ENCODE measurements at regions not wholly inside any gene's neighbourhood (a gene's known extent, or its start where the extent isn't known, plus 50 kb on each side); places are given as distances from the start of the nearest gene placed in this dataset.

DNA sequence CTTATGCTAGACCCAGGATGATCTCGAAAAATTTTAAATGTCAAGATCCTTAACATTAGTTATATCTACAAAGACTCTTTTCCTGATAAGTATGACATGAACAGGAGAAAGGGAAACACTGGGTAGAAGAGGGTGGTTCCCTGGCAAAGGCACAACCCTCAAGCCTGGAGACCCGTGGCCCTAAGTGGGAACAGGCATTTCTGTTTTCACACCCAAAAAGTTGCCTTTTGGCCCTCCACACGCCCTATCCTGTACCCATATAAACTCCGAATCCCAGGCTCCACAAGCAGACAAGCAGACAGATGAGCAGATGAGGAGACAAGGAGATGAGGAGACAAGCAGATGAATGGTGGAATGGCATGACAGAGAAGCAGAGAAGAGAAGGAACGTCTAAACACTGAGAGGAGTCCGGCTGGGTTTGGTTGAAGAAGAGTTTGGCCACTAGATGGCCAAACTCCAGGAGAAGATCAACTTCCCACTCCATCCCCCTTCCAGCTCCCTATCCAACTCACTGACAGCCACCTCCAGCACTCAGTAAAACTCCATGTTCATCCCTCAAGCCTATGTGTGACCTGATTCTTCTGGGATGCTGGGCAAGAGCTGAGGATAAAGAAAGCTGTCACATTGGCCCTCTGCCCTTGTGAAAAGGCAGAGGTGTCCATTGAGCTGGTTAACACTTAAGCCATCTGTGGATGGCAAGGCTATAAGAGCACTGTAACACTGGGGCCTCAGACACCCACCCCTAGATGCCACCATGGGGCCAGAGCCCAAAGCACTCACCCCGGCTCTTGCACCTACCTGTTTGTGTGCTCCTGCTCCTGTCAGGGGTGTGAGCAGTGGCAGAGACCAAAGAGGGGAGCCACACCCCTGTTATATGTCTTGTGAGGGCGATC lies 139.6 kb upstream of the FAM20A start:
- no peak for DNase-seq (ENCODE audit: low spot score)

- no peak for DNase-seq (ENCODE audit: low spot score)
Observed at GRCh38 chr17:68737761-68738443, 136.7 kb upstream of the FAM20A start.

- DNase-seq (ENCODE audit: low spot score), result no peak
Observed at GRCh38 chr17:68734931-68735330, 133.8 kb upstream of the FAM20A start.

DNA sequence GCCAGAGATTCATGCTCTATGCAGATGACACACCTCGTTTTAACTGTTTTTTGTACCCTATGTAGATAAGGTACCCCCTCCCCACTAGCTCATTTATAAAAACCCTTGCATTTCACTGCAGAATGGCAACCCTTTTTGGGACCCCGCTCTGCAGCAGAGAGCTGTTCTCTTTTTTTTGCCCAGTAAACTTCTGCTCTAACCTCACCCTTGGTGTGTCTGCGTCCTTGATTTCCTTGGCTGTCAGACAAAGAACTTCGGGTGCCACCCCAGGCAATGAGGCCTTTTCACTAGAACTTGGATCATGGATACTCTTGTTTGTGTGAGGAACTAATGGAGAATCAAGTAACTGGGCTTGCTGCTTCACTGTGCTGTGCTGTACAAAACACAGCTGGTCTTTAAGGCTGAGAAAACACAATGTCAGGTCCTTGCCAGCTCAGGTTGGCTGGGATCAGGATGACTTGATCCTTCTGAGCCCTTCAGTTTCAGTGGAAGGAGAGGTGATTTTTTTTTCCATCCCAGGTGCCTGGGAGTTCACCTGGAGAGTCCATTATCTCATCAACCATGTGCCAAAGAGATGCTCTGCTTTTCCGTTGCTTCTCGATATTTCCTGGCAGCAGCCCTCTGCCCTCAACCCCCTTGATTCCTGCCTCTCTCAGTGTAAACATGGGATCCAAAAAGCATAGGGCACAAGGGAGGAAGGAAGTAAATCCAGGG lies 133.2 kb upstream of the FAM20A start:
- DNase-seq (ENCODE audit: low spot score), result no peak

GRCh38 chr17:68733241-68734176 lies 132.3 kb upstream of the FAM20A start:
- DNase-seq (ENCODE audit: low spot score), result no peak

DNA sequence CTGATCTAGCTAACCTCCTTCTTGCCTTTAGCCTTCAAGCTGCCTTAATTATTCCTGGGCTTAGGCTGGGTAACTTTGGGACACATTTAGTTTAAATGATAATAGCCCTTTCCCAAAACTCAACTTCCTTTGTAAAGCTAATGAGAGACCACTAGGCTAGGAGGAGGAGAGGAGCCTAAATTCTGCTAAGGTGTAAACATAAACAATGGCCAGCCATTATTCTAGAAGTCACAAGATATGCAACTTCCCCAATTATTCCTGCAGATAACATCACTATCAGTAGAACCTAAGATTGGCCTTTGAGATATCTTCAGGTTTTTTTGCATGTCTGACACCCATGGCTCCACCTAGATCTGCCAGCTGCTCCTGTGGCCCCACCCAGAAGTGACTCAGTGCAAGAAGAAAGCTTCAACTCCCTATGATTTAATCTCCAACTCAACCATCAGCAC lies 131.2 kb upstream of the FAM20A start:
- DNase-seq (ENCODE audit: low spot score), result no peak

DNA sequence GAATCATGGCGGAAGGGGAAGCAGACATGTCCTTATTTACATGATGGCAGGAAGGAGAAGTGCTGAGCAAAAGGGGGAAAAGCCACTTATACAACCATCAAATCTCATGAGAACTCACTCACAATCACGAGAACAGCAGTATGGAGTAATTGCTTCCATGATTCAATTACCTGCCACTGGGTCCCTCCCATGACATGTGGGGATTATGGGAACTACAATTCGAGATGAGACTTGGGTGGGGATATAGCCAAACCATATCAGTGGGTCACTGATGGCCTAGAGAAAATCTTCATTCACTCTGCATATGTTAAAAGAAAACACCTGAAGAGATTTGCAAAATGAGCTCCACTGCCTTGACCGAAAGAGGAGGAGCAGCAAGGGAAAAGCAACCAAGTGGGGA lies 130.3 kb upstream of the FAM20A start:
- DNase-seq (ENCODE audit: low spot score), result no peak

DNA sequence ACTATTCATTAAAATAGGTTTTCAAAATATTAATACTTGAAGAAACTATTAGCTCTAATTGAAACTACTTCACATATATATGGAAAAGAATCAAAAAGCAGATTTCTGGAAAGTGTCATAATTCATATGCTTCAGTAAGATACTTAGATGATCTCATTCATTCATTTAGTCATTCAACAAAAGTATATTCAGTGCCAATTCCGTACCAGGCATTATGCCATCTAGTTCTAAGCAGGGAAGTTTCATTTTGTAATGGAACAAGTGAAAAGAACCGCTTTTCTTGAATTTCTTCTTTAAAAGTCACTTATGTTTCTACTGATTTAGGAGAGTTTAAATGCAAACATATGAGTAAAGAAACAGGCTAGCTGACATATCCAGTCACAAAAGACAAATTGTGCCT lies 118.3 kb upstream of the FAM20A start:
- peak; percentile 52 for DNase-seq (ENCODE audit: low spot score)

- no peak for DNase-seq (ENCODE audit: low spot score)
Observed at GRCh38 chr17:68718926-68719325, 117.8 kb upstream of the FAM20A start.

DNA sequence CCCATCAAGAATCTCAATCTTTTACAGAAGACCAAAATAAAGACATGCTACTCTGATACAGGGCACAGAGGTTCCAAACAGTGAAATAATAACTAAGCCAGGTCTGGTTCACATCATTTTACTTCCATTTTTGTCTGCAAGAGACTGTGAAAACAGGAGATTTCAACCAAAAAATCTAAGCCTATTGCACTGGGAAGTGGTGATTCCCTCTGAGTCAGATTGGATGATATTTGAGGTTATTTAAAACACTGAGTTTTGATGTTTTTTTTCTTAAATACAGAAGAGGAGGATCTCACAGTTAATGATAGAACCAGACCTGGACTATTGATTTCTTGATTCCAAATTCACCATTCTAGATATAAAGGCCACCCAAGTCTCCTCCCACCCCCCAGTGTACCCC lies 117.3 kb upstream of the FAM20A start:
- no peak for DNase-seq (ENCODE audit: low spot score)

DNA sequence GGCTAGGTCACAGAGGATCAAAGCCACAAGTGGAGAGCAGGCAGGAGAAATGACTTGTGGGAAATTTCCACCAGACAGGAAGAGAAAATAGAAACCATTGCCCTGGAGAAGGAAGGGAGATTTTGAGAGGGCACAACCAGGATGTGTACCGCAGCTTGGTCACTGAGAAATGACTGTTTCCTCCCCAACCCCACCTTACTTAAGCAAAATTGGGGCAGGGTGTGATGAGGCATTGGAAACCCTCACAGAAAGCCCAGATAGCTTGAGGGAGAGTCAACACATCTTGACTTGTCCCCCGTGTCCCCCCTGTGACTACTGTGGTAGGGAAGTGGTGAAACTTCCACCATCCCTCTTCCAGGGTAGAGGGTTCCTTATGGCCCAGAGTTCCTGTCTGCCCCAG lies 113.5 kb upstream of the FAM20A start:
- no peak for DNase-seq (ENCODE audit: low spot score)

GRCh38 chr17:68711858-68712257 lies 110.7 kb upstream of the FAM20A start:
- no peak for DNase-seq (ENCODE audit: low spot score)

- no peak for DNase-seq (ENCODE audit: low spot score)
Observed at GRCh38 chr17:68710976-68711375, 109.8 kb upstream of the FAM20A start.

DNA sequence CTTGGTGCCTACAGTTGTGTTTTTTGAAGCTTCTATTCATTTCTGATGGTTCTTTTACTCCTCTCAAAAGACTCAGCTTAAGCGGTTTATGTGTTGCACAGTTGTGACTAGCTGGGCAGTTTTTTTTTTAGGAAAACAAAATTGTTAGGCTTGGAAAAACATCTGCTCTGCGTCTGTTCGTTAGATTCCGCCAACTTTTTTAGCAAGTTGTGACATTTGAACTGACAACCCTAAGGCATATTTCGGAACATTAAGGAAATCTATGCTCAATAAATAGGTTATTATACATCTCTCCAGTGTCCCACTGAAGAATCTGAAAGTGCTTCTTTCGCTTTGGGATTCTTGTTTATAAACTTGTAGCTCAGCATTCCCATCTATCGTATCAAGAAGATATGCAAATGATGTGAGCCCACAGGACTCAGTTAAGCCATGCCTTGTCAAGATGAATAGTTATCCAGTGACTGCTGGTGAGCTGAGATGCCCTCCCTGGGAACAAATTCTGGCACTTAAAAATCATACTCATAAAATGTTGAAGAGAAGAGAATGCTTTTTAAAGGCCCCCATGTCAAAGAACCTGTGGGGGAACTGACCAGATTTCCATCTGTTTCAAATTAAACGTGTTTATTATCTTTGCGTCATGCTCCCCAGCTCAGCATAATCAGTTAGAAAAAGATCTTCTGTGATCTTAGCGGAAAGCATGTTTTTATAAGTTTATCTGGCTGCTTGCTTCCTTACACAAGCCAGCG lies 109.0 kb upstream of the FAM20A start:
- DNase-seq (ENCODE audit: low spot score), result peak; percentile 60

- DNase-seq (ENCODE audit: low spot score), result no peak
Observed at GRCh38 chr17:68709461-68709860, 108.3 kb upstream of the FAM20A start.

DNA sequence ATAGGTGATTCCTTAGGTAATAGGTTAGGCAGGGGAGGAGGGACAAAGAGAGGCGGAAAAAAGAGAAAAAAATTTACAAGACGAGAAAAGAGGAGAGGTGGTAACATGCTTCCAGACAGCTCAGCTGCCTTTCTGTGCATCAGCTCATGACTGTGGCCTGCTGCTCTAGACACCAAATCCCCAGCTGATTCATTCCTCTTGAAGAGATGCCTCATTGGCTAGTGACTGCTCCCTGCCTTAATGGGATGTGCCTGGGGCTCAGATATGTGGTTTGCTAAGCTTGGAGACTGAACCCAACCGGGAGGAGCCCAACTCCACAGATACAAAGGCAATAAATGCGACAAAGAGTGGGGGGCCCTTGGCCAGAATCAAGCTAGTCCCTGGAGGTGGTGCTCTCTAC lies 105.9 kb upstream of the FAM20A start:
- DNase-seq (ENCODE audit: low spot score), result peak; percentile 87

DNA sequence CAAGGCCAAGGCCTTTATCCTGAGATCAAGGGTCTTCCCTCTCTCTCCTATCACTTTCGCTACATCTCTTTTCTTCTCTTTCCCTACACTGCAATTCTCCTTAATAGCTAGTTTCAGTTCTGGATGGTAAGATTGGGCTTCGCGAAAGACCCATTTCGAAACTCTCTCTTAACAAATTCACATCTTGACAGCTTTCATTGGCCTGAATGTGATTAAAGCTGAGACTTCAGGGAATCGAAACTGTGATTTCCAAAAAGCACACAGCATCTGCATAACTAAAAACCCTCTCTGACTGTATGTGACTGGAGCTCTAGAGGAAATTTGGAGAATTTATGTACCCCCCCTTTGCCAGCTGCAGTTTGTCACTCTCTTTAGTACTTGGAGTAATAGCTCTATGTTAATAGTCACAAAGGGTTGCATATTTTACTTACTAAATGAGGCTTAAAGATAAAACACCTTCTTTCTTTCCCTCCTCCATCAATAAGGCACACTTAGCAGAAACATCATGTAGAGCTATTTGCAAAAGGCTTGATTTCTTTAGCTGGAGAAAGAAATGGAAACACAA lies 105.3 kb upstream of the FAM20A start:
- no peak for DNase-seq (ENCODE audit: low spot score)

- peak; percentile 43 for DNase-seq (ENCODE audit: low spot score)
Observed at GRCh38 chr17:68705714-68706076, 104.5 kb upstream of the FAM20A start.

DNA sequence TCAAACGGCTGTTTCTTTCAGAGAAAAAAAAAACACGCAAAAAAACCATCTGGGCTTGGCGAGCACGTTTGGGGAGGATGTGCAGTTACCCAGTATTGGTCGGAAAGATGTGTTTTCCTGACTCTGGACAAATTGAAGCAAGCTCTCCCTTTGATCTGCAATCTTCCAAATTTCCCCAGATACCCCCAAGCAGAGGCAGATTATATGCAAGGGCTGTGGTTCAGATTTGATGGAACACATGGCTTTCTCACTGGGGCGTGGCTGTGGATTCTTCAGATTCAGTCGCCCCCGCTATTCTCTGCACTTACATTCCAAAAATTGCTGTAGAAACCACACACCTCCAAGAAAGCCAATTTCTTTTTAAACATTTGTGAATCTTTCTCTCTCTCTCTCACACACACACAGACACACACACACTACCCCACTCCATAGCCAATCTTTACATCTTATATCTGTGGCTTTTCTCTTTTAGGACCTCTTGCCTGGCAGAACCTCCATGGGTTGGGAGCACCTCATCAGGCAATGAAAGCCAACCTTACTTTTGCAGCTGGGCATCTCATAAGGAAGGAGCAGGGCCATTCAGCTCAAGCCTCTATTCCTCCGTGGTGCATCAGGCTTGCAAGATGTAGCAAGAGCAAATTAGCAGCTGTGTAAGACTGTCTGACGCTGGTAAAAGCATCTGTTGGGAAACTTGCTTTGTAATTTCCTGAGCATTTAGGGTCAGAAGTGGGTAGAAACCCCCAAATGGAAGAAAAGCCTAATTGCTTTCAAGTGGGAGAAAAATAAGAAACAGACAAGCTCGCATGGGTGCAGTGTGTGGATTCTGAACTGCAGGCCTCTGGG lies 103.9 kb upstream of the FAM20A start:
- DNase-seq (ENCODE audit: low spot score), result peak; percentile 73

- no peak for DNase-seq (ENCODE audit: low spot score)
Observed at GRCh38 chr17:68701046-68701445, 99.9 kb upstream of the FAM20A start.
